GM12878 (cell line): ENCODE measurements at regions not wholly inside any gene's neighbourhood (a gene's known extent, or its start where the extent isn't known, plus 50 kb on each side); places are given as distances from the start of the nearest gene placed in this dataset.

Experiments
- IKZF2 ChIP-seq, 2 experiments: fragments of 450-650 bp; IDR thresholded peaks; 2 replicates each; pipeline ENCODE4 v1.6.1; 2017; ENCODE audit warnings: mild to moderate bottlenecking in 2 of 2, moderate library complexity in 2 of 2
- JUND ChIP-seq: IDR thresholded peaks from 2 replicates; pipeline ENCODE4 v1.6.1; 2012; ENCODE audit warnings: low read depth, mild to moderate bottlenecking, low read length, improper control_type of control experiment, moderate library complexity
- MEF2B ChIP-seq: fragments of 450-650 bp; IDR thresholded peaks from 2 replicates; pipeline ENCODE4 v1.6.1; 2018; ENCODE audit warnings: mild to moderate bottlenecking, moderate library complexity; ENCODE audit not compliant: partially characterized antibody, poor library complexity, severe bottlenecking
- MYC ChIP-seq: IDR thresholded peaks from 2 replicates; pipeline ENCODE4 v1.6.1; 2011; ENCODE audit warnings: mild to moderate bottlenecking, low read length, moderate library complexity, inconsistent platforms; ENCODE audit not compliant: insufficient read depth, insufficient replicate concordance, insufficient read length, severe bottlenecking
- NFYA ChIP-seq: IDR thresholded peaks from 2 replicates; pipeline ENCODE4 v1.6.1; 2011; ENCODE audit warnings: low read depth, mild to moderate bottlenecking, low read length, improper control_type of control experiment, borderline replicate concordance
- RELA ChIP-seq: fragments of 450-650 bp; IDR thresholded peaks from 2 replicates; pipeline ENCODE4 v1.8.0; 2014; ENCODE audit warnings: borderline replicate concordance; ENCODE audit not compliant: partially characterized antibody
- USF1 ChIP-seq: IDR thresholded peaks from 2 replicates; pipeline ENCODE4 v1.6.1; 2011; ENCODE audit warnings: borderline replicate concordance, low read depth, mild to moderate bottlenecking, moderate library complexity, mixed read lengths, low read length; ENCODE audit not compliant: insufficient read depth; ENCODE audit errors: extremely low read length
- YY1 ChIP-seq: IDR thresholded peaks from 2 replicates; pipeline ENCODE4 v1.6.1; 2011; ENCODE audit warnings: low read depth, mild to moderate bottlenecking, low read length
- ZBTB4 ChIP-seq: fragments of 450-650 bp; formaldehyde crosslinking; IDR thresholded peaks from 2 replicates; pipeline ENCODE4 v1.4.0; 2022; ENCODE audit warnings: mild to moderate bottlenecking, moderate library complexity
- ZNF592 ChIP-seq: fragments of 450-650 bp; IDR thresholded peaks from 2 replicates; pipeline ENCODE4 v1.6.1; 2017; ENCODE audit warnings: mild to moderate bottlenecking, moderate library complexity

- no peak for TF ChIP-seq ZBTB4 (CRISPR knock-in tag)
- no peak for TF ChIP-seq YY1
- no peak for TF ChIP-seq NFYA
- no peak for TF ChIP-seq USF1
- TF ChIP-seq MEF2B, result no peak
- no peak for TF ChIP-seq IKZF2 (IDR thresholded peaks at IDR 0.05)
- TF ChIP-seq MYC, result no peak
- no peak for TF ChIP-seq RELA
- TF ChIP-seq JUND, result no peak
- no peak for TF ChIP-seq ZNF592
These were observed 409.6 kb upstream of the SLC35B3 start (continued) for GRCh38 chr6:8844968-8845367.
